H1 (cell line): ENCODE measurements at regions not wholly inside any gene's neighbourhood (a gene's known extent, or its start where the extent isn't known, plus 50 kb on each side); places are given as distances from the start of the nearest gene placed in this dataset.
"Not testable (repeated sequence)": the region's sequence is repeated elsewhere in the genome, so short reads cannot be mapped to it uniquely, and the experiment has no call there.

Source experiments
- CTCF ChIA-PET: fragments of 300-600 bp; sonication (Branson Sonifier 250); formaldehyde crosslinking; loops from one replicate; lab custom pipeline; 2021; ENCODE audit not compliant: partially characterized antibody; lab: Charles Lee
- POLR2A ChIA-PET: fragments of 300-600 bp; sonication (Branson Sonifier 250); formaldehyde crosslinking; loops from one replicate; lab custom pipeline; 2021; ENCODE audit warnings: inconsistent platforms; ENCODE audit not compliant: partially characterized antibody; lab: Charles Lee
- DNase-seq, 2 experiments: peaks; one replicate each; pipeline versions ENCODE4 v3.0.0 to v3.0.0-alpha.2; 2010 to 2022; ENCODE audit warnings: low spot score in 2 of 2, low read depth in 1 of 2, mixed read lengths in 1 of 2
- FAIRE-seq: peaks from 2 replicates; lab custom pipeline; 2011; peaks lifted over from hg19 to GRCh38; lab: Jason Lieb, UNC
- H2AFZ ChIP-seq: 2 replicates; pipeline ENCODE4 v1.8.1; 2012; ENCODE audit warnings: low read length, inconsistent platforms
- H2AK5ac ChIP-seq: 2 replicates; pipeline ENCODE4 v1.6.1; 2013; ENCODE audit warnings: low read depth, low read length
- H2BK120ac ChIP-seq: replicated peaks from 2 replicates; pipeline ENCODE3; 2013; ENCODE audit warnings: low read depth, low read length, inconsistent platforms
- H2BK12ac ChIP-seq: 2 replicates; pipeline ENCODE4 v1.6.1; 2013; ENCODE audit warnings: low read depth, low read length
- H2BK15ac ChIP-seq: 2 replicates; pipeline ENCODE4 v1.6.1; 2013; ENCODE audit warnings: low read length
- H2BK20ac ChIP-seq: 2 replicates; pipeline ENCODE4 v1.6.1; 2013; ENCODE audit warnings: low read length
- H2BK5ac ChIP-seq: 2 replicates; pipeline ENCODE4 v1.6.1; 2013; ENCODE audit warnings: low read depth, low read length
- H3K14ac ChIP-seq: 2 replicates; pipeline ENCODE4 v1.6.1; 2013; ENCODE audit warnings: inconsistent platforms; ENCODE audit not compliant: insufficient read length
- H3K18ac ChIP-seq: 2 replicates; pipeline ENCODE4 v1.6.1; 2013; ENCODE audit warnings: low read length; ENCODE audit errors: extremely low read depth
- H3K23ac ChIP-seq: 2 replicates; pipeline ENCODE4 v1.6.1; 2013; ENCODE audit warnings: inconsistent platforms; ENCODE audit not compliant: insufficient read length
- H3K23me2 ChIP-seq: 2 replicates; pipeline ENCODE4 v1.6.1; 2013; ENCODE audit warnings: low read depth, low read length
- H3K27ac ChIP-seq: 2 replicates; pipeline ENCODE4 v1.6.1; 2011; ENCODE audit warnings: low read depth, low read length, inconsistent platforms
- H3K27me3 ChIP-seq, 4 experiments: replicated peaks in 1 of 4; 1 replicate in 1 of 4; 2 replicates in 3 of 4; pipeline versions ENCODE4 v1.6.1 to v1.8.1; 2011 to 2013; ENCODE audit warnings: low read length in 3 of 4, mild to moderate bottlenecking in 3 of 4, inconsistent platforms in 2 of 4, mixed read lengths in 2 of 4, moderate library complexity in 1 of 4; ENCODE audit not compliant: control insufficient read depth in 3 of 4, insufficient read depth in 3 of 4; ENCODE audit errors: extremely low read depth in 1 of 4
- H3K36me3 ChIP-seq, 4 experiments: 2 replicates each; pipeline versions ENCODE4 v1.6.1 to v1.8.1; 2011 to 2013; ENCODE audit warnings: mild to moderate bottlenecking in 4 of 4, low read length in 3 of 4, moderate library complexity in 2 of 4, control low read depth in 1 of 4, inconsistent platforms in 1 of 4; ENCODE audit not compliant: insufficient read depth in 4 of 4, control insufficient read depth in 2 of 4
- H3K4ac ChIP-seq: replicated peaks from 2 replicates; pipeline ENCODE3; 2013; ENCODE audit warnings: low read length, low read depth, mixed read lengths, inconsistent platforms; ENCODE audit not compliant: insufficient read length
- H3K4me1 ChIP-seq, 4 experiments: replicated peaks in 1 of 4; 1 replicate in 1 of 4; 2 replicates in 3 of 4; pipeline versions ENCODE4 v1.6.1 to v1.8.1; 2011 to 2013; ENCODE audit warnings: low read length in 3 of 4, inconsistent platforms in 2 of 4, mixed read lengths in 1 of 4; ENCODE audit not compliant: insufficient read depth in 4 of 4, control insufficient read depth in 3 of 4
- H3K4me2 ChIP-seq, 2 experiments: 2 replicates each; pipeline versions ENCODE4 v1.6.1 to v1.8.1; 2011 to 2013; ENCODE audit warnings: low read depth in 2 of 2, low read length in 2 of 2, control low read depth in 1 of 2, inconsistent platforms in 1 of 2, mild to moderate bottlenecking in 1 of 2; ENCODE audit not compliant: insufficient read depth in 1 of 2
- H3K4me3 ChIP-seq, 4 experiments: fragments of 200-600, 300-600 bp in 1 of 4; sonication (generic), shearing (Covaris generic), sonication (Bioruptor Twin) in 1 of 4; 2 replicates each; pipeline versions ENCODE4 v1.5.1 to v1.8.1; 2011 to 2016; ENCODE audit warnings: low read length in 4 of 4, low read depth in 3 of 4, control low read depth in 2 of 4, inconsistent platforms in 2 of 4, mild to moderate bottlenecking in 2 of 4, mixed read lengths in 1 of 4, moderate library complexity in 1 of 4; ENCODE audit not compliant: insufficient read depth in 2 of 4; ENCODE audit errors: extremely low read depth in 1 of 4
- H3K56ac ChIP-seq: replicated peaks from 2 replicates; pipeline ENCODE3; 2013; ENCODE audit warnings: low read depth, mild to moderate bottlenecking, mixed read lengths, low read length, inconsistent platforms; ENCODE audit not compliant: insufficient read length
- H3K79me1 ChIP-seq: 2 replicates; pipeline ENCODE4 v1.6.1; 2013; ENCODE audit warnings: low read depth, low read length, control low read depth
- H3K79me2 ChIP-seq, 2 experiments: 2 replicates each; pipeline versions ENCODE4 v1.6.1 to v1.8.1; 2012 to 2013; ENCODE audit warnings: low read length in 2 of 2, mild to moderate bottlenecking in 2 of 2, inconsistent platforms in 1 of 2; ENCODE audit not compliant: insufficient read depth in 2 of 2, control insufficient read depth in 1 of 2
- H3K9ac ChIP-seq, 4 experiments: replicated peaks in 1 of 4; 1 replicate in 1 of 4; 2 replicates in 3 of 4; pipeline versions ENCODE4 v1.6.1 to v1.8.1; 2011 to 2013; ENCODE audit warnings: low read depth in 3 of 4, low read length in 3 of 4, control low read depth in 2 of 4, mild to moderate bottlenecking in 2 of 4, moderate library complexity in 2 of 4, inconsistent platforms in 1 of 4; ENCODE audit errors: extremely low read depth in 1 of 4
- H3K9me3 ChIP-seq, 2 experiments: 2 replicates each; pipeline versions ENCODE4 v1.6.1 to v1.8.1; 2012 to 2013; ENCODE audit warnings: mild to moderate bottlenecking in 2 of 2, moderate library complexity in 2 of 2, control low read depth in 1 of 2, inconsistent platforms in 1 of 2, low read depth in 1 of 2, low read length in 1 of 2, mixed read lengths in 1 of 2; ENCODE audit not compliant: insufficient read depth in 2 of 2
- H4K20me1 ChIP-seq, 2 experiments: replicated peaks in 1 of 2; 2 replicates each; pipeline versions ENCODE3 to v1.8.1; 2011 to 2013; ENCODE audit warnings: inconsistent platforms in 2 of 2, low read length in 2 of 2, mild to moderate bottlenecking in 1 of 2; ENCODE audit not compliant: insufficient read depth in 2 of 2, control insufficient read depth in 1 of 2
- H4K5ac ChIP-seq: 2 replicates; pipeline ENCODE4 v1.6.1; 2013; ENCODE audit warnings: low read length, low read depth, mixed read lengths, inconsistent platforms; ENCODE audit not compliant: insufficient read length
- H4K8ac ChIP-seq: 2 replicates; pipeline ENCODE4 v1.8.0; 2013; ENCODE audit warnings: mild to moderate bottlenecking, moderate library complexity, low read length, inconsistent platforms; ENCODE audit not compliant: insufficient read depth; ENCODE audit errors: extremely low read depth
- H4K91ac ChIP-seq: replicated peaks from 2 replicates; pipeline ENCODE3; 2013; ENCODE audit warnings: low read length, mixed read lengths, inconsistent platforms; ENCODE audit not compliant: insufficient read length
- CTBP2 ChIP-seq: IDR thresholded peaks from 2 replicates; pipeline ENCODE4 v1.7.0; 2011; ENCODE audit warnings: borderline replicate concordance, mild to moderate bottlenecking, moderate library complexity, mixed read lengths, low read length; ENCODE audit not compliant: insufficient read depth, insufficient read length
- WGBS, 2 experiments: shearing (Covaris generic) in 1 of 2; methylation state at CpG; one replicate each; pipeline versions ENCODE4 v1.1.6 to v1.1.7; 2013 to 2015; ENCODE audit warnings: low lambda C conversion rate in 2 of 2, mixed read lengths in 2 of 2, inconsistent platforms in 1 of 2, low coverage in 1 of 2, missing lambda C conversion rate in 1 of 2; ENCODE audit not compliant: insufficient replicate concordance in 2 of 2, insufficient coverage in 1 of 2, insufficient read length in 1 of 2; ENCODE audit errors: extremely low coverage in 1 of 2, missing lambda C conversion rate in 1 of 2; 5-methylcytosine and 5-hydroxymethylcytosine counted together

DNA sequence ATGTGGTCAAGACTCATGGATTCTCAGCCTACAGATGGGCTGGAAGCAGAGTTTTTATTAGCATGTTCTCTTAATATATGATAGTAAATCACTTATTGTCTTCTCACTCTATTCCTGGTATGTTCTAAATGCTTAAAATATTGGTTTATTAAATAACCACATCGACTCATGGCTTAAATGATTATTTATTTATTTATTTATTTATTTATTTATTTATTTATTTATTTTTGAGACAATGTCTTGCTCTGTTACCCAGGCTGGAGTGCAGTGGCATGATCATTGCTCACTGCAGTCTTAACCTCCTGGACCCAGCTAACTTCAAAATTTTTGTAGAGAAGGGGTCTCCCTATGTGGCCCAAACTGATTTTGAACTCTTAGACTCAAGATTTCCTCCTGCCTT is 457.2 kb upstream of the TNC start (continued):
- TF ChIP-seq CTBP2 = no peak

DNA sequence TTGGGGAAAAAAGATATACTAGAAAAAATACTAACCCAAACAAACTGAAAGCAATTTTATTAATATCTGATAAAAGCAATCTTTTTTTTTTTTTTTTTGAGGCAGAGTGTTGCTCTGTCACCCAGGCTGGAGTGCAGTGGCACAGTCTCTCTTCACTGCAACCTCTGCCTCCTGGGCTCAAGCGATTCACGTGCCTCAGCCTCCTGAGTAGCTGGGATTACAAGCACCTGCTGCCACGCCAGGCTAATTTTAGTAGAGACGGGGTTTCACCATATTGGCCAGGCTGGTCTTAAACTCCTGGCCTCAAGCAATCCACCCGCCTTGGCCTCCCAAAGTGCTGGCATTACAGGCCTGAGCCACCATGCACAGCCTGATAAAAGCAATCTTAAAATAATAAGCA is 467.5 kb upstream of the TNC start:
- H2BK20ac ChIP-seq, H3K4me1 ChIP-seq, POLR2A ChIA-PET, H2AK5ac ChIP-seq, DNase-seq, H3K14ac ChIP-seq, H3K27me3 ChIP-seq, H2AFZ ChIP-seq, H3K4me3 ChIP-seq, H4K20me1 ChIP-seq, H3K79me2 ChIP-seq, H3K4me2 ChIP-seq, H3K23me2 ChIP-seq, H2BK5ac ChIP-seq, H3K36me3 ChIP-seq, H3K4ac ChIP-seq, H3K9me3 ChIP-seq, H2BK12ac ChIP-seq, H3K9ac ChIP-seq, H3K79me1 ChIP-seq, H4K8ac ChIP-seq, H2BK120ac ChIP-seq, H3K18ac ChIP-seq, FAIRE-seq, H3K27ac ChIP-seq, H3K56ac ChIP-seq, H4K91ac ChIP-seq, H3K23ac ChIP-seq, H2BK15ac ChIP-seq, H4K5ac ChIP-seq: not testable (repeated sequence)
- WGBS, 2 experiments = 82% methylated on average over 5 of the region's 5 CpGs; no CpG with 5 or more reads in 1 of the 2 experiments
- CTCF ChIA-PET = interaction anchor here (0.6 to 0.7 kb wide), 4 partner anchors 51 to 1897 kb away, joined by 3 to 5 read pairs (median 4); no protein-coding TSS in a partner anchor
